Putamen (tissue), 1 donor: ENCODE measurements at regions not wholly inside any gene's neighbourhood (a gene's known extent, or its start where the extent isn't known, plus 50 kb on each side); places are given as distances from the start of the nearest gene placed in this dataset.

Experiments
- DNase-seq: peaks from one replicate; pipeline ENCODE4 v3.0.0-alpha.2; 2016; ENCODE audit warnings: low spot score

DNA sequence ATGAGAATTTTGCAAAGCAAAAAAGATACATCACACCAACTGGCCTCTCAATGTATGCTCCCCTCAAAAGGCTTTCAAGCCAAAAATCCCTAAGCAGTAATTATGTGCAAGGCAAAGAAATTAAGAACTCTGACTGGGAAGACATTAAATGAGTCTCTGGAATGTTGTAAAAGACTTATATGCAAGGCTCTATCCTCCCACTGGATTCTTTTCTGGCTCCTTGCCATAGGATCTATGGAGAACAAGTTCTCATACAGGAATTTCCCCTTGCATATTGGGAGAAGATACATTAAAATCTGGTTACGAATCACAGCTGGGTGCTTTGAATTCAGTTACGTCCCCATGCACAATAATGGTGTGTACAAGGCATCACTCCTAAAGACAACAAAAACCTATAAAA, 73.4 kb upstream of the ATL2 start:
- no peak for DNase-seq

DNA sequence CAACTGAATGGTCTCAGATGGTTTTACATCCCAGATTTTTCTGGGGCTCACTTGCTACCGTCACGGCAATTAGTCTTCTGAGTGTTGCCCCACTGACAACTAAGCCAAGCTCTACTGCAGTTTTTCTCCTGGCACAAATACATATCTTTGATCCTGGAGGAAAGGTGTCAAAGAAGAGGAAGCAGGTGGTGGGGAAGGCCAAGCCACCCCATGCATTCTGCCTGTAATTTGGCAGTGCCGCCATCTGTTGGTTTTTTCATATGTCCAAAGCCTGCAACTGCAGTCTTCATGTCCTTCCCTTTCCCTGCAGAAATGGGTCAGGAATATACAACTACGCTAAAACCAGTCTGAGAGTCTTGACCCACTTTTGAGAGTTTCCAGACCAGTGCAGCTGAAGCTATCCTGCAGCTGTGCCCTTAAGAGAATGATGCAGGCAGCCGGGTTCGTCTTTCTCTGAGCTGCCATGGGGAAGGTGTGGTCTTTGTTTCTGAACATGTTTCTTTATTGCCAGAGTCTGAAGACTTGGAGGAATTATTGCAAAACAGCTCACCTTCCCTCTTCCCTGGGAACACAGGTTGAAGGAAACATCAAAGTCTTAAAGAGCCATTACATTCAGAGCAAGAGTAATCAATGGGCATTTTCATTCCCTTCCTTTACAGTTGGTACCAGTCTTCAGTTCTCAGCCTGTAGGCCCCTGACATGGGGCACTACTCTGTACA, 71.8 kb upstream of the ATL2 start:
- no peak for DNase-seq

- DNase-seq, result peak; percentile 53
Observed at GRCh38 chr2:38446906-38447561, 70.0 kb upstream of the ATL2 start.

GRCh38 chr2:38446418-38446817, 69.3 kb upstream of the ATL2 start:
- no peak for DNase-seq

- DNase-seq, result no peak
Observed at GRCh38 chr2:38444247-38444646, 67.2 kb upstream of the ATL2 start.

GRCh38 chr2:38442643-38443541, 65.8 kb upstream of the ATL2 start:
- DNase-seq, result no peak

- DNase-seq, result no peak
Observed at GRCh38 chr2:38441346-38441745, 64.3 kb upstream of the ATL2 start.

- no peak for DNase-seq
Observed at GRCh38 chr2:38440655-38441054, 63.6 kb upstream of the ATL2 start.

DNA sequence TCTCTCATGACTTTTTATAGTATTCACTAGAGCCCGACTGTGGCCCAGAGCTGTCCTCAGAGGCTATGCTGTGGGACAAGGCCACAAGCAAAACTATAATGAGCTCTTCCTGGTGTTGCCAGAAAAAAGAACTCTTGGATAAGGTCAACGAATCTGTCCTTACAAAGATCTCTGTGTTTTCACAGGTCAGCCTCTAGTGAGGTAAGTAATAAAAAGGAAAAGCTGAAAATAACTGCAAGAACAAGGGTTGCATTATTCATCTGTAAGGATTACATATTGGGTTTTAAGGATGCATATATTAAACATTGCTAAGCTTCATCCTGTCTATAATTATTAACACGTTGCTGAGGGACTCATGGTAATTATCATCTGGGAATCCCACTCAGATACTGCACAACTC, 62.8 kb upstream of the ATL2 start:
- no peak for DNase-seq

- no peak for DNase-seq
Observed at GRCh38 chr2:38438883-38439612, 62.0 kb upstream of the ATL2 start.

DNA sequence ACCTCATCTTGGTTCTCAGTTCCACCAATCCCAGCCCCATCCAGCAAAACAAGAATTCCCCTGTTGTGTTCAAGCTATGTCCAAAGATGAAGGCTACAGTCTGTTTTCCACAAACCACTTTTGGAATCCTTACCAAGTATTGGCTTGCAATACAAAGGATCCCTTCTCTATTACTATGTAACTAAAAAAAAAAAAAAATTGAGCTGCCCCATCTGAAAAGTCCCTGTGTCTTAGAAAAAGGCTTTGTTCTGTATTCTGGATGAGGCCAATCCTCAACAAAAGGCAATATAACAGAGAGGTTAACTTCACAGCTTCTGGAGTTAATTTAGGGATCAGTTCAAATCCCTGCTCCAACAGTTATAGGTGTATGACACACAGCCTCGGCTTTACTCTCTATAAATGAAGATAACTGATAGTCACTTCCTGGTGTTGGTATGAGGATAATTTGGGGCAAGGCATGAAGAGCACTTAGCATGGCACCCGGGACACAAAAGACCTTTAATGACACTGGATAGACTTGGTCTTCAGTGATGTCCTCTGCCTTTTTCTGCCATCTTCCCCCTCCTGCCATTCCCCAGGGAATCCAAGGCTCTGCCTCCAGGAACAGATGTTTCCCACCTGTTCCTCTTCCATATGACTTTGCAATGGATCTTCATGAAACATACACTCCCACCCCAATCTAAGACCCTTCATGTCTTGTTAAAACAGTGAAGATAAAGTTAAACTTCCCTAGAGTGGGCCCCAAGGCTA, 61.2 kb upstream of the ATL2 start:
- DNase-seq, result peak; percentile 20

- no peak for DNase-seq
Observed at GRCh38 chr2:38436227-38436664, 59.2 kb upstream of the ATL2 start.

DNA sequence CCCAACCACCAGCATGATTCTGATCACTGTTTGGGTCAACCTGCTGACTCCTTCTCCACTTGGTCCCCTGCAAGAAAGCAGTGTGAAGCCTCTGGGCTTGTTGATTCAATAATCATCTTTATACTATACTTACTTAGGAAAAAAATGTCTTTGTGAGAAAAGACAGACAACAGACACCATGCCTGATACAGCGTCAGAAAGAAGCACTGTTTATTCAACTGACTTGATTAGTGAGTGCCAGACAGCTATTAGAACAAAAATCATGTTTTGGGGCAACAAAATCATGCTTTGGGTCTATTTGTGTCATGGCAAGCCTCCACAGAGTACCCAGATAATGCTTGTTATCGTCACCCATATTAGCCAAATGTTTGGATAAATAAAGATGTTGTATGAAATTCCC, 58.7 kb upstream of the ATL2 start:
- no peak for DNase-seq

DNA sequence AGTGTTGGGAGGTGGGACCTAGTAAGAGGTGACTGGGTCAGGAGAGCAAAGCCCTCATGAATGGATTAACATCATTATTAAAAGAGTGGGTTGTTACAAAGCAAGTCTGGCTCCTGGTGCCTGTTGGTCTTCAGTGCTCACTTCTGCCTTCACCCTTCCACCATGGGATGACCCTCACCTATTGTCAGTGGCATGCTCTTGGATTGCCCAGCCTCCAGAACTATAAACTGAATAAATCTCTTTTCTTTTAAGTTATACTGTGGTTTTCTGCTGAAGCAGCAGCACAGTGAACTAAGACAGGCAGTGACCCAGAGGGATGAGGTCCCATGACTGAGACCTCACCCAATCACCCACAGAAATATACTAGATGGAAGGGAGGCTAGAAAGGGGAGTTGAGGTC, 57.5 kb upstream of the ATL2 start:
- DNase-seq, result no peak

GRCh38 chr2:38433607-38433975, 56.5 kb upstream of the ATL2 start:
- DNase-seq, result no peak

GRCh38 chr2:38432820-38433606, 55.9 kb upstream of the ATL2 start:
- no peak for DNase-seq

- DNase-seq, result no peak
Observed at GRCh38 chr2:38430597-38431207, 53.6 kb upstream of the ATL2 start.

GRCh38 chr2:38430196-38430595, 53.1 kb upstream of the ATL2 start:
- DNase-seq, result no peak

DNA sequence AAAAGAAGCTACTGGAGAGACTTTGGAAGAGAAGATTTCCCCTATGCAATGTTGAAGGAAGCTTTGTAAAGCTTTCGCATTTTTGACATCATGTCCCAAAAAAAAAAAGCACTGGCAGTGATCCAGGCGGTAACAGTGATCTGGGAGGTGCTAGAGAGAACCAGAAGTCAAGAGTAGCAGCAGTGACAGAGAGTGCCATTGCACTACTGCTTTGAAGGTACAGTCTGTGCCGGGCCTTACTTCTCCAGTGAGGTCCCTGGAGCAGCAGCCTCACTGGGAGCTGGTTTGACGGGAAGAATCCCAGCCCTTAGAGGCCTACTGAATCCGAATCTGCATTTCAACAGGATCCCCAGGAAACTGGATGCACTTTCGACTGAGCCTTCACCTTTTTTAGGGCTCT, 50.9 kb upstream of the ATL2 start:
- no peak for DNase-seq

- DNase-seq, result no peak
Observed at GRCh38 chr2:38427054-38427453, 50.0 kb upstream of the ATL2 start.
